ENCODE measurements at regions not wholly inside any gene's neighbourhood (a gene's known extent, or its start where the extent isn't known, plus 50 kb on each side); places are given as distances from the start of the nearest gene placed in this dataset.

DNA sequence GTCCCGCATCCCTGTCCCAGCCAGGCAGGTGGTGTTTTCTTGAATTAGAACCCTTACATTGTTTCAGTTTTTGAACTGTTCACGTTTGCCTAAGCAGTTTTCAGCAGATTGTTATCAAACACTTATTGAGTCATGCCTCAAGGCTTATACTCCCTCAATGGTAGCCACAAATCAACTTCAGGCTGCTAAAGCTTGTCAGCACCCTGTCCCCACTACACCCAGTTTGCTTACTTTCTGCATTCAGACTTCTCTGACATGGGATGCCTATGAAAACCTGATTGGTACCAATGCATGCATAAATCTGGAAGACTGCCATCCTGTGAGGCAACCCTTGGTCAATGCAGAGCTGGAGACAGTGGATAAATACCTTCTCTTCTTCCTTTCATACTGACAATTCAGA, 225.4 kb downstream of the BTG1 start:
- no peak for TF ChIP-seq CTCF (IDR thresholded peaks at IDR 0.05; ENCODE audit: control insufficient read depth, extremely low read depth, insufficient read depth)
- DNase-seq (ENCODE audit: low read depth), result no peak
- H3K4me3 ChIP-seq (ENCODE audit: low read depth, low read length), result no peak overlapping the region

DNA sequence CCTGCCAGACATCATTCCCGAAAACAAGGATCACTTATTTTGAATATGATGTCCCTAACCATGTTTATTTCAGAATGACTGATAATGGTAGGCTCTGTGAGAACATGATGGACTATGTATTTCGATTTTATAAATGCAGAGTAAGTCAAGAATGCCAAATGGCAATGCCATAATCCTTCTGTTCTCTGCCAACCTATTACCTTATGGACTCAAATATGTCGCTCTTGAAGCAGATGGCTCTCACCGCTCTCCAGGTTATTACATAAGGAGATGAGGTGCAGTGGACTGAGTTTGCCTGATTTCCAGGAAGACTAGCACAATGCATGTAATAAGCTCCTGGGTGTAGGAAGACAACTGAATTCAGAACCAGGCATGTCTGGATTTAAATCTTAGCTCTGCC, 227.2 kb downstream of the BTG1 start:
- H3K4me3 ChIP-seq (ENCODE audit: low read depth, low read length), result no peak overlapping the region
- no peak for DNase-seq (ENCODE audit: low read depth)
- TF ChIP-seq CTCF (IDR thresholded peaks at IDR 0.05; ENCODE audit: control insufficient read depth, extremely low read depth, insufficient read depth), result no peak

DNA sequence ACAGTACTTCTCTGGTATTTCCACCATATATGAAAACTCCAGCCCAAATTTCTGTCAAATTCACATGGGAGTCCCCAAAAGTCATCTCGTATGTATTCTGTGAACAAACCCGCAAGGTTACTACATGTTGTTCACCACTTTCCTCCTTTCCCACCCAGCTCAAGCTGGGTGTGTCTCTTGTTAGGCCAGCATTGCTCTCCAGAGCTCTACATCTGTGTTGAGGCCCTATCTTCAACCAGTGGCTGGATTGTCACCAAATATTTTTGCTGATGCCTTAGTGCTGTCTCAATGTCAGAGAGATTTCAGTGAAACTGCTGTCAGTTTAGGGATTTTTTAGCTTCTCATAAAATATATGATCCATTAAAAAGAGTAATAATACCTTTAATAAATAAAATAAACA, 230.9 kb downstream of the BTG1 start:
- H3K4me3 ChIP-seq (ENCODE audit: low read depth, low read length), result no peak overlapping the region
- no peak for DNase-seq (ENCODE audit: low read depth)
- no peak for TF ChIP-seq CTCF (IDR thresholded peaks at IDR 0.05; ENCODE audit: control insufficient read depth, extremely low read depth, insufficient read depth)

GRCh38 chr12:91913651-91914050, 232.0 kb downstream of the BTG1 start:
- TF ChIP-seq CTCF (IDR thresholded peaks at IDR 0.05; ENCODE audit: control insufficient read depth, extremely low read depth, insufficient read depth), result no peak
- no peak overlapping the region for H3K4me3 ChIP-seq (ENCODE audit: low read depth, low read length)
- no peak for DNase-seq (ENCODE audit: low read depth)

- TF ChIP-seq CTCF (IDR thresholded peaks at IDR 0.05; ENCODE audit: control insufficient read depth, extremely low read depth, insufficient read depth), result no peak
- no peak overlapping the region for H3K4me3 ChIP-seq (ENCODE audit: low read depth, low read length)
- no peak for DNase-seq (ENCODE audit: low read depth)
These were observed 232.5 kb downstream of the BTG1 start for GRCh38 chr12:91913124-91913523.

DNA sequence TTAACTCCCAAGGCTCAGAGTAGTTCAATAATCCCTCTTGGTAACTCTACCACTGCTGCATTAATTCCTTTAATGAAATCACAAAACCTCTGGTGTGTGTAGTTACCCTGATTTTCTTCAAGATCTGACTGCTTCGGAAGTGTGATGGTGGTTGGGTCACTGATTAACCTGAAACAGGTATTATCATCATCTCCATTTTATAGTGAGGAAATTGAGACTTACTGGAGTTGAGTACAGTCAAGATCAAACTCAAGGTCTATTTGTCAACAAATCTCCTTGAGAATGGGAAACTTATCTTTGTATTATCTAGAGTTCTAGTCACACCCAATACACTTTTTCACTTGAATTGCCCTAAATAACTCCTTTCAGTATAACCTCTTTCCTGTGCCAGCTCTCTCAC, 233.5 kb downstream of the BTG1 start:
- no peak for TF ChIP-seq CTCF (IDR thresholded peaks at IDR 0.05; ENCODE audit: control insufficient read depth, extremely low read depth, insufficient read depth)
- H3K4me3 ChIP-seq (ENCODE audit: low read depth, low read length), result no peak overlapping the region
- DNase-seq (ENCODE audit: low read depth), result no peak

- no peak overlapping the region for H3K4me3 ChIP-seq (ENCODE audit: low read depth, low read length)
- no peak for TF ChIP-seq CTCF (IDR thresholded peaks at IDR 0.05; ENCODE audit: control insufficient read depth, extremely low read depth, insufficient read depth)
- no peak for DNase-seq (ENCODE audit: low read depth)
These were observed 234.7 kb downstream of the BTG1 start for GRCh38 chr12:91910871-91911388.
